IgD-negative memory B cell (primary cell): ENCODE measurements at regions not wholly inside any gene's neighbourhood (a gene's known extent, or its start where the extent isn't known, plus 50 kb on each side); places are given as distances from the start of the nearest gene placed in this dataset.

ENCODE experiments used
- H3K27ac Mint-ChIP-seq, 3 donors: one replicate each; pipeline ENCODE4 v1.8.0; 2020 to 2022; ENCODE audit warnings: mild to moderate bottlenecking in 3 of 3, mixed read lengths in 3 of 3, moderate library complexity in 1 of 3
- H3K27me3 Mint-ChIP-seq: one replicate; pipeline ENCODE4 v1.8.0; 2021; ENCODE audit warnings: mixed read lengths
- H3K36me3 Mint-ChIP-seq: one replicate; pipeline ENCODE4 v1.8.0; 2020; ENCODE audit warnings: mild to moderate bottlenecking, mixed read lengths
- H3K4me1 Mint-ChIP-seq, 3 donors: one replicate each; pipeline ENCODE4 v1.8.0; 2020 to 2022; ENCODE audit warnings: mixed read lengths in 3 of 3, mild to moderate bottlenecking in 1 of 3
- H3K4me3 Mint-ChIP-seq, 4 donors: one replicate each; pipeline ENCODE4 v1.8.0; 2020 to 2022; ENCODE audit warnings: mild to moderate bottlenecking in 4 of 4, mixed read lengths in 4 of 4, moderate library complexity in 3 of 4
- H3K9me3 Mint-ChIP-seq, 3 donors: one replicate each; pipeline ENCODE4 v1.8.0; 2020 to 2021; ENCODE audit warnings: mixed read lengths in 3 of 3, mild to moderate bottlenecking in 1 of 3

- Mint-ChIP-seq H3K4me3 (no peak overlapping the region), H3K36me3 (peaks cover 2% of the 10 kb centered on the region), H3K4me1 (no peaks in the 10 kb centered on the region), H3K27ac (no peak overlapping the region), H3K9me3 (peaks cover 0 to 4% (median 0%) of the 10 kb centered on the region in 3 donors), H3K27me3 (no peaks in the 10 kb centered on the region)
Measured at GRCh38 chr3:168579010-168579409, 483.3 kb upstream of the GOLIM4 start.

DNA sequence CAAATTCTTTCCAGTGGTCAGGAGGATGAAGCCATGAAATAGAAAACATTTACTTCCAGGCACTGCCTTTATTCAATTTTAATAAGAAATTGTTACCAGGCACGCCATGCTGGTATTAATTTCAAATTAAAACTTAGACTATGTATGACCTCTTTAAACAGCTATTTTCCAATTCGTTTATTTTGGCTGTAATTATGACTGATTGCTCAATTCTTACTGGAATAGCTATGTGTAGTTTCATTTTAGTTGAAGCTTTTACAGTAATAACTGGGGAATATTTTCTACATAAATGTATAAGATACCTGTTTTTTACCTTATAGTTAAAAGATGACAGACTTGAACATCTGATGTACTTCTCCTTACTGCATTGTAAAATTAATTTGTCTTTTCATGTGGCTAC is 480.0 kb upstream of the GOLIM4 start:
- peaks cover 2% of the 10 kb centered on the region for H3K36me3 Mint-ChIP-seq
- no peaks in the 10 kb centered on the region for H3K27me3 Mint-ChIP-seq
- H3K9me3 Mint-ChIP-seq = peaks cover 0 to 4% (median 0%) of the 10 kb centered on the region in 3 donors
- no peak overlapping the region for H3K4me3 Mint-ChIP-seq
- no peaks in the 10 kb centered on the region for H3K4me1 Mint-ChIP-seq
- H3K27ac Mint-ChIP-seq = no peak overlapping the region

DNA sequence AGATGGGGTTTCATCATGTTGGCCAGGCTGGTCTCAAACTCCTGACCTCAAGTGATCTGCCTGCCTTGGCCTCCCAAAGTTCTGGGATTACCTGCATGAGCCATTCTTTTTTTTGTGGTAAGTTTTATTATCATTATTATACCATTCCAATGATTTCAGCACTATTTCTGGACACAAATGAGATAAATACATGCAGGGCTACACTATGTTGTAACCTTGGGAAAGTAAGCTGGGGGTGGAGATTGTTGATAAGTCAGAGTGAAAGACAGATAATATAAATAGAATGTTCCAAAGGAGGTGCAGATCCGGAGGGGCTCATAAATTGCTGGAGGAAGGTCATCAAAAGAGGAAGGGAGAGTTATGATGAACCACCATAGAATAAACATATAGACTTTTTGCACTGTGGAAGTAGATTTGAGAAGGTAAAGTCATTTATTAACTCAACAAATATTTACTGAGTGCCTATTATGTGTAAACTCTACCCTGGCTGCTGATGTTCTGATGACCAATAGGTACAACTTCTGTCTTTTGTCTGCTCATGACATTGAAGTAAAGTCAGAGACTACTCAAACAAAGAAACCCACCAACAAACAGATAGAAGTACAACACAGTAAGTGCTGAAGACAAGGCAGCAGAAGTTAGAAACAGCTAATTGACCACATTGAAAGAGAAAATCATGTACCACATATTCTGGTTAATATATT is 478.9 kb upstream of the GOLIM4 start:
- Mint-ChIP-seq H3K27ac (no peak overlapping the region), H3K27me3 (no peaks in the 10 kb centered on the region), H3K36me3 (peaks cover 2% of the 10 kb centered on the region), H3K9me3 (peaks cover 0 to 6% (median 0%) of the 10 kb centered on the region in 3 donors), H3K4me3 (no peak overlapping the region), H3K4me1 (no peaks in the 10 kb centered on the region)

DNA sequence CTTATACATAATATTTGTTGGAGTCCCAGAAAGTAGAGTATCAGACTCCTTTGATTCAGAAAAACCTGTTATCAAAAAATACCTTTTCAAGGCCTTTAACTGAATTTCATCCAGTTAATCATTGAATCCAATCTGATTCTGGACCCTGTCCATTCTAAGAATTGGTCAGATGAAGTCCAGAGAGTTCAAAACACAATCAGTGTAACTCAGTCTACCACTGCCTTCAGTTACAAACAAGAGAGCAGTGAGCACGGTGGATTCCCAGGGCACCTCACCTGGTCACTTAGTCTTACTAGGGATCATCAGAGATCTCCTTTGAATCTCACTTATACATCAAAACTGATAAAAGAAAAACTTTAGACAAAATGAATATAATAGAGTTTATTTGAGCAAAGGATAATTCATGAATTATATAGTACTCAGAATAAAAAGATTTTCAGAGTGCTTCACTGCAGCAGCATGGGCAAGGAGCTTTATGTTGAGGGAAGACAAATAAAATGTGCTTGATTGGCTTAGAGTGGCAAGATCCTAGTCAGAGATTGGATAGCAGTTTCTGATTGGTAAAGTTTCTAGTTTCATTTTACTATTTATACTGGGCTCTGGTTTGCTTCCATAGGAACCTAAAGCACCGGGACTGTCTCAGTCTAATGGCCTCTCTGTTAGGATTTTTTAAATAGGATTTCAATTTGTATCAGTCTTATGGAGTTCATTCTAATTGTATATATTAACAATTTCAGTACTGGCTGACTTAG is 474.9 kb upstream of the GOLIM4 start:
- Mint-ChIP-seq H3K9me3 (peaks cover 0 to 6% (median 0%) of the 10 kb centered on the region in 3 donors), H3K27me3 (no peaks in the 10 kb centered on the region), H3K4me1 (no peaks in the 10 kb centered on the region), H3K4me3 (no peak overlapping the region), H3K36me3 (peaks cover 2% of the 10 kb centered on the region), H3K27ac (no peak overlapping the region)

DNA sequence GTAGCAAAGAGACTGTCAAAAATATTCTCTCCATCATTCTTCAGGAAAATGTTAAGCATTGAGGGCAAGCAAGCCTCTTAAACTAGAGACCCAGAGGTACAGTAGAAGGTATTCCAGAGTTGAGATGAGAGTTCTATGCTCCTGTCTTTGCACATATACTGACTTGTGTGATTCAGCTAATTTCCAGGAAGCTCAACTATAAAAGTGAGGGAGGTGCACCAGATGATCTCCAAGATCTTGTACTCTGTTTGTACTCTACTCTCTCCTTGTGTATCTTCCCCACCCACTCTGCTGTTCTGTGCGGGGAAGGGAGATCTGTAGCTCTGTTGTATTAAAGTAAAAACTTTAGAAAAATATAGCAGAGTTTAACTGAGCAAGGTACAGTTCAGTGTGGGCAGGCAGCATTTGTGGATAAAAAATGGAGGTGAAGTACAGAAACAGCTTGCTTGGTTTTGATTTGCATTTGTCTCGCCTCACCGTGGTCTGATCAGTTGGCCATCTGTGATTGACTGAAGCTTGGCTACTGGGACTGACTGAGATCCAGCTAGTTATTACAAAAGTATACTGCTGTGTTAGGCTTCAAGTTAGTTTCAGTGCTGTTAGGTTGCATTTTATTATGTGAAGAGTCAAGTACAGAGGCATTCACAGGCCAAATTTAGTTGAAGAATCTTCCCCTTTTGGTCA is 463.1 kb upstream of the GOLIM4 start:
- H3K27ac Mint-ChIP-seq = no peak overlapping the region
- H3K4me1 Mint-ChIP-seq = no peaks in the 10 kb centered on the region
- H3K4me3 Mint-ChIP-seq = no peak overlapping the region
- H3K9me3 Mint-ChIP-seq = no peaks in the 10 kb centered on the region
- no peaks in the 10 kb centered on the region for H3K27me3 Mint-ChIP-seq
- H3K36me3 Mint-ChIP-seq = no peaks in the 10 kb centered on the region

DNA sequence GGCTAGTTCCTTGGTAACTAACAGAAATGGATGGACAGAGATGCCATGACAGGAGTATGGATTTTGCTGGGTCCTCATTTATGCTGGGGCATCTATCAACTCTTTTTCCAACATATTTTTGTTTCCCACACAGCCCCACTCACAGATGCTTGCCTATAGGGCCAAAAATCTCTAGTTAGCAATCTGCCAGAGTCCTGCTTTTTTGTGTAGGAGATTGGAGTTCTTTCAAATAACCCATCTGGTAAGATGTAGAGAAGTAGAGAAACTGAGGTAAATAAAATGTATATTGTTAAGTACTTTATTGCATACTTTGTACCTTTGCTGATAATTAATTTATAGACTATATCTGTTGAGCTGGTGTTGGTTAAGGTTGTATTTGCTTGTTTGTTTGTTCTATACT is 456.5 kb upstream of the GOLIM4 start:
- Mint-ChIP-seq H3K27ac (no peak overlapping the region), H3K9me3 (no peaks in the 10 kb centered on the region), H3K36me3 (no peaks in the 10 kb centered on the region), H3K4me1 (no peaks in the 10 kb centered on the region), H3K27me3 (no peaks in the 10 kb centered on the region), H3K4me3 (no peak overlapping the region)

DNA sequence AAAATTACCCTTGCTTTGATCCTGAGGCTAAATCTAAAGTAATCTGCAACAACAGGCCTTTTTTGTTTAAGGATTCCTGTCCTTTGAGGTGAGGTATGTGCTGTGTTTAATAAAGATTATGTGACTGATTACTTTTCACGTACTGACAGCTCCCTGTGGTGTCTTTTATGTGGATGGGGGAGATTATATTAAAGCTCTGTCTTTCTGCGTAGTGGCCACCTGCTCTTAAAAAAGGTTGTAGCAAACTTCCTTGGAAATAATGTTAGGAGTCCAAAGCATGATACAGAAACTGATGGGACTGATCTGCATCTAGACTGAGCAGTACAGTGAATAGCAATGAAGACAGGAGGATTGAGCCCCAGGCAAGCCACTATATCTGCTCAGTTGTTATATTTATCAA is 453.0 kb upstream of the GOLIM4 start:
- H3K27me3 Mint-ChIP-seq = no peaks in the 10 kb centered on the region
- no peak overlapping the region for H3K27ac Mint-ChIP-seq

GRCh38 chr3:168546707-168547106 is 451.0 kb upstream of the GOLIM4 start:
- Mint-ChIP-seq H3K27ac (no peak overlapping the region), H3K4me1 (no peaks in the 10 kb centered on the region), H3K4me3 (no peak overlapping the region), H3K9me3 (peaks cover 0 to 2% (median 0%) of the 10 kb centered on the region in 3 donors), H3K36me3 (no peaks in the 10 kb centered on the region), H3K27me3 (no peaks in the 10 kb centered on the region)

More for the DNA sequence above, 453.0 kb upstream of the GOLIM4 start:
- Mint-ChIP-seq H3K36me3 (no peaks in the 10 kb centered on the region), H3K4me1 (no peaks in the 10 kb centered on the region), H3K9me3 (no peaks in the 10 kb centered on the region), H3K4me3 (no peak overlapping the region)

DNA sequence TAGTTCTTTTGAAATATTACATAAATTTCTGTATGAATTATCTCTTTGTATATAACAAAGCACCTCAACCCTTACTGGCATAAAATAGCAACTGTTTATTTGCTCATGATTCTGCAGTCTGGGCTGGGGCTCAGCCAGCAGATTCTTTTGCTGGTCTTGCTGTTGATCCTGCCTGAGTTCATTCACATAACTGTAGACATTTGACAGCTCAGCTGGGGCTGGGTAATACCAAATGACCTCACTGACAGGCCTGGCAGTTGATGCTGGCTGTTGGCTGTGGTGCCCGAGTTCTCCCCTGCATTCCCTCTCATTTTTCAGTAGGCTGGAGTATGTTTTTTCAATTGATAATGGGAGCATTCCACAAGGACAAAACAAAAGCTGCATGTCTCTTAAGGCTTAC is 449.9 kb upstream of the GOLIM4 start:
- H3K4me1 Mint-ChIP-seq = no peaks in the 10 kb centered on the region
- H3K27ac Mint-ChIP-seq = no peak overlapping the region
- H3K9me3 Mint-ChIP-seq = peaks cover 0 to 2% (median 0%) of the 10 kb centered on the region in 3 donors

DNA sequence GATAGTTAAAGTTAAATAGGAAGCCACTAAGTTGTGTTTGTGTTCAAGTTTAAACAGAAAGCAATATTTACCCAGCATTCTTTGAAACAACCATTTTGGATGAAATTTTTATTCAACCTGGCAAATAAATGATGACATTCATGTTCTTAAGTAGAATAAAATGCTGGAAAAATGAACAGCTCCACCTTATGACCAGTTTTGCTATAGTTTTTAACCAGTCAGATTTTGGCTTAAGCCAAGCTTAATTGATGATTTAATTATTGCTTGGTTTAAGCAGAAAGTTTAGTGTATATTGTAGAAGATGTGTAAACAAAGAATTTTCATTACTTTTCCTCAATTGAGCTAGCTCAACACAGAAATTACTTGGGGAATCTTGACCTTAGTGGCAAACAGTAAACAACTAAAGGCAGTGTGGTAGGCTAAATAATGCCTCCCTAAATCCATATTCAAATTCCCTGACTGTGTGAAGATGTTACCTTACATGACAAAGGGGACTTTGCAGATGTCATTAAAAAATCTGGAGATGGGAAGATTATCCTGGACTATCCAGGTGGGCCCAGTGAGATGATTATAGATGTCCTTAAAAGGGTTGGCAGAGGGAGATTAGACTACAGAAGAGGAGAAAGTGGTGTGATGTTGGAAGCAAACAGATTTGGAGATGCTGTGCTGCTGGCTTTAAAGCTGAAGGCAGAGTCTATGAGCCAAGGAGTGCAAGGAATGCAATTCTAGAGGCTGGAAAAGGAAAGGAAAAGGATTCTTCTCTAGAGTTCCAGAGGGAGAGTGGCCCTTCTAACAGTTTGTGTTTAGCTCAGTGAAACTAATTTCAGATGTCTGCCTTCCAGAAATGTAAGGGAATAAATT is 448.6 kb upstream of the GOLIM4 start:
- H3K4me3 Mint-ChIP-seq = no peak overlapping the region
- H3K27ac Mint-ChIP-seq = no peak overlapping the region

More for the DNA sequence above, 449.9 kb upstream of the GOLIM4 start:
- H3K27me3 Mint-ChIP-seq = no peaks in the 10 kb centered on the region
- H3K4me3 Mint-ChIP-seq = no peak overlapping the region
- H3K36me3 Mint-ChIP-seq = no peaks in the 10 kb centered on the region

GRCh38 chr3:168540726-168541125 is 445.0 kb upstream of the GOLIM4 start:
- no peaks in the 10 kb centered on the region for H3K4me1 Mint-ChIP-seq
- H3K36me3 Mint-ChIP-seq = no peaks in the 10 kb centered on the region
- no peaks in the 10 kb centered on the region for H3K27me3 Mint-ChIP-seq
- H3K27ac Mint-ChIP-seq = no peak overlapping the region
- H3K4me3 Mint-ChIP-seq = no peak overlapping the region
- H3K9me3 Mint-ChIP-seq = peaks cover 0 to 2% (median 2%) of the 10 kb centered on the region in 3 donors

More for the DNA sequence above, 448.6 kb upstream of the GOLIM4 start:
- Mint-ChIP-seq H3K27me3 (no peaks in the 10 kb centered on the region), H3K9me3 (peaks cover 0 to 2% (median 0%) of the 10 kb centered on the region in 3 donors), H3K36me3 (no peaks in the 10 kb centered on the region), H3K4me1 (no peaks in the 10 kb centered on the region)

- no peaks in the 10 kb centered on the region for H3K36me3 Mint-ChIP-seq
- H3K27ac Mint-ChIP-seq = no peak overlapping the region
- H3K9me3 Mint-ChIP-seq = peaks cover 0 to 2% (median 2%) of the 10 kb centered on the region in 3 donors
- no peaks in the 10 kb centered on the region for H3K4me1 Mint-ChIP-seq
- H3K4me3 Mint-ChIP-seq = no peak overlapping the region
- no peaks in the 10 kb centered on the region for H3K27me3 Mint-ChIP-seq
Measured at GRCh38 chr3:168539909-168540308, 444.2 kb upstream of the GOLIM4 start.

DNA sequence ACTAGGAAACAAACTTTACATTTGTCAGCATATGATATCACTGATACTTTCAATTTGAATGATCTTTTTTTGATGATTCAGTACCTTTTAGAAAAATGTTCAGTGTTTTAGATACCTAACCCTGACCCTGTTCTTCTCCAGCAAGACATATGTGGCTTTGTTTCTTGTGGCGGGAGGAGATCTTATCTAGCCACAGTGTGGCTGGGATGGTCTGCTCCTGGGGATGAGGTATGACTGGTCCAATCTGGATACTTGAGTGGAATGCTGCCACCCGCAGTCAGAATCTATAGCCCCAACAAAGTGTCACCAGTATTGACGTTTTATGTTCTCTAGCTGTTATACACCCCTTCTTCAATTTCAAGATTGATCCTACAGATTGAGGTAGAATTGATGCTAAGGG is 439.0 kb upstream of the GOLIM4 start:
- Mint-ChIP-seq H3K27ac (no peak overlapping the region), H3K4me3 (no peak overlapping the region), H3K36me3 (no peaks in the 10 kb centered on the region), H3K4me1 (no peaks in the 10 kb centered on the region), H3K9me3 (peaks cover 0 to 5% (median 3%) of the 10 kb centered on the region in 3 donors), H3K27me3 (no peaks in the 10 kb centered on the region)

DNA sequence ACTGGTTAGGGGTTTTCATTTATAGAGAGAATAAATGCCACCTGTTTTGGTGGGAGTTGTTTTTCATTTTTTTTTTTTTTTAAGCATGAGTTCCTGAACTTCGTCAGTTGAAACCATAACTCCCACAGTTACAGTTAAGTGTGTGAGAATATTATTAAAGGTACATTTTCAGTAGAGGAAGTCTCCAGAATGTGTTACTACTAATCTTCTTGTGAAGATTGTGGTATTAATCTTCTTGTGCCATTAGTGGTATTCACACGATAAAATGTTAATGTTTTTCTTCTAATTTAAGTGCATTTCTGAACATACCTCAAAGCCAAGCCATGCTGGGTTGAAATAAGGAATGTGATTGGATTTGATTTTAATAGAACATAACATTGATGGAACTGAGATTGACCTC is 437.9 kb upstream of the GOLIM4 start:
- Mint-ChIP-seq H3K4me3 (no peak overlapping the region), H3K9me3 (peaks cover 0 to 8% (median 3%) of the 10 kb centered on the region in 3 donors), H3K27ac (no peak overlapping the region), H3K36me3 (no peaks in the 10 kb centered on the region), H3K27me3 (no peaks in the 10 kb centered on the region), H3K4me1 (no peaks in the 10 kb centered on the region)
